GM12878 (cell line): ENCODE measurements at regions not wholly inside any gene's neighbourhood (a gene's known extent, or its start where the extent isn't known, plus 50 kb on each side); places are given as distances from the start of the nearest gene placed in this dataset.

Experiments
- ATAC-seq: fragments of 200-7000 bp; cut with Tn5 transposase; 3 replicates; pipeline ENCODE4 v1.9.1; 2020; ENCODE audit warnings: mild to moderate bottlenecking, moderate library complexity
- BruUV-seq: library from RNA; stranded (reverse); fragments of 400-500 nt; replicated peaks from 2 replicates; lab custom pipeline; 2021; lab: Mats Ljungman, UMichigan
- CTCF ChIA-PET: fragments of 300-600 bp; sonication (Branson Sonifier 250); formaldehyde crosslinking; extraction: SDS; loops from one replicate; lab custom pipeline; 2021; ENCODE audit warnings: inconsistent platforms; lab: Yijun Ruan, JAX
- POLR2A ChIA-PET: fragments of 350-600 bp; formaldehyde crosslinking; extraction: SDS; loops from one replicate; lab custom pipeline; 2021; ENCODE audit warnings: inconsistent platforms; lab: Charles Lee
- RAD21 ChIA-PET: fragments of 300-600 bp; sonication (Branson Sonifier 250); formaldehyde crosslinking; loops from one replicate; lab custom pipeline; 2023; ENCODE audit warnings: antibody characterized with exemption; ENCODE audit not compliant: unreplicated experiment; lab: Charles Lee
- SMC1A ChIA-PET: fragments of 300-600 bp; sonication (Branson Sonifier 250); formaldehyde crosslinking; loops from one replicate; lab custom pipeline; 2023; ENCODE audit not compliant: unreplicated experiment, uncharacterized antibody; lab: Charles Lee
- DNase-seq: peaks from one replicate; pipeline ENCODE4 v3.0.0-alpha.2; 2011; ENCODE audit warnings: low read depth, low spot score
- FAIRE-seq: peaks from 3 replicates; lab custom pipeline; 2011; peaks lifted over from hg19 to GRCh38; lab: Jason Lieb, UNC
- H2AFZ ChIP-seq: 2 replicates; pipeline ENCODE4 v1.6.0; 2011; ENCODE audit warnings: low read depth, low read length, control low read depth; ENCODE audit not compliant: control insufficient read depth
- H3K27ac ChIP-seq: 2 replicates; pipeline ENCODE4 v1.5.1; 2011; ENCODE audit warnings: control low read depth; ENCODE audit not compliant: control insufficient read depth, insufficient read depth
- H3K27me3 ChIP-seq, 2 experiments: replicated peaks in 1 of 2; 2 replicates each; pipeline versions ENCODE4 v1.6.0 to v1.6.1; 2011; ENCODE audit warnings: low read length in 1 of 2; ENCODE audit not compliant: control insufficient read depth in 2 of 2, insufficient read depth in 2 of 2
- H3K36me3 ChIP-seq, 2 experiments: 2 replicates each; pipeline ENCODE4 v1.5.1; 2011; ENCODE audit warnings: low read length in 1 of 2; ENCODE audit not compliant: control insufficient read depth in 2 of 2, insufficient read depth in 2 of 2
- H3K4me1 ChIP-seq: 2 replicates; pipeline ENCODE4 v1.6.1; 2011; ENCODE audit warnings: mild to moderate bottlenecking, low read length, moderate library complexity, mixed read lengths; ENCODE audit not compliant: control insufficient read depth, insufficient read depth
- H3K4me2 ChIP-seq: 2 replicates; pipeline ENCODE4 v1.6.0; 2011; ENCODE audit warnings: control low read depth; ENCODE audit not compliant: control insufficient read depth, insufficient read depth
- H3K4me3 ChIP-seq: fragments of 200-600 bp; sonication (generic); 2 replicates; pipeline ENCODE4 v1.5.1; 2016
- H3K79me2 ChIP-seq: 2 replicates; pipeline ENCODE4 v1.6.0; 2011; ENCODE audit warnings: low read length; ENCODE audit not compliant: control insufficient read depth, insufficient read depth
- H3K9ac ChIP-seq: 2 replicates; pipeline ENCODE4 v1.8.0; 2011; ENCODE audit warnings: low read length, control low read depth, mixed read lengths; ENCODE audit not compliant: control insufficient read depth, insufficient read depth
- H3K9me3 ChIP-seq: replicated peaks from 3 replicates; pipeline ENCODE4 v1.5.1; 2011; ENCODE audit warnings: mild to moderate bottlenecking, low read length; ENCODE audit not compliant: control insufficient read depth, insufficient read depth
- H4K20me1 ChIP-seq: 2 replicates; pipeline ENCODE4 v1.6.0; 2011; ENCODE audit not compliant: control insufficient read depth, insufficient read depth
- DPF2 ChIP-seq: fragments of 450-650 bp; IDR thresholded peaks from 2 replicates; pipeline ENCODE4 v1.6.1; 2017; ENCODE audit warnings: mild to moderate bottlenecking
- ETV6 ChIP-seq, 2 experiments: fragments of 450-650 bp in 1 of 2; IDR thresholded peaks in 1 of 2; conservative IDR thresholded peaks in 1 of 2; 2 replicates each; pipeline ENCODE4 v1.6.1; 2014; ENCODE audit warnings: antibody characterized with exemption in 1 of 2, borderline replicate concordance in 1 of 2, low read depth in 1 of 2, mild to moderate bottlenecking in 1 of 2, moderate library complexity in 1 of 2
- HDAC2 ChIP-seq: fragments of 200-600 bp; sonication (generic); IDR thresholded peaks from 2 replicates; pipeline ENCODE4 v1.6.1; 2017
- IRF3 ChIP-seq: fragments of 450-650 bp; IDR thresholded peaks from 2 replicates; pipeline ENCODE4 v1.6.1; 2014; ENCODE audit warnings: mild to moderate bottlenecking
- PAX5 ChIP-seq: IDR thresholded peaks from 2 replicates; pipeline ENCODE4 v1.6.1; 2011; ENCODE audit warnings: low read depth, low read length, borderline replicate concordance
- PBX3 ChIP-seq: IDR thresholded peaks from 2 replicates; pipeline ENCODE4 v1.6.1; 2011; ENCODE audit warnings: mild to moderate bottlenecking, low read depth, low read length, moderate library complexity; ENCODE audit not compliant: insufficient replicate concordance
- RUNX3 ChIP-seq: IDR thresholded peaks from 2 replicates; pipeline ENCODE4 v1.6.1; 2012; ENCODE audit warnings: low read length, inconsistent platforms
- TCF7 ChIP-seq: IDR thresholded peaks from 2 replicates; pipeline ENCODE4 v1.6.1; 2014; ENCODE audit warnings: antibody characterized with exemption, borderline replicate concordance
- ZNF217 ChIP-seq: fragments of 450-650 bp; IDR thresholded peaks from 2 replicates; pipeline ENCODE4 v1.6.1; 2017; ENCODE audit warnings: antibody characterized with exemption, mild to moderate bottlenecking
- ZNF24 ChIP-seq: fragments of 450-650 bp; IDR thresholded peaks from 2 replicates; pipeline ENCODE4 v1.6.1; 2017; ENCODE audit warnings: antibody characterized with exemption, mild to moderate bottlenecking
- ZNF384 ChIP-seq: IDR thresholded peaks from 2 replicates; pipeline ENCODE4 v1.6.1; 2012; ENCODE audit warnings: low read depth, mild to moderate bottlenecking, low read length, improper control_type of control experiment, borderline replicate concordance
- WGBS: methylation state at CpG from one replicate; pipeline ENCODE4 v1.1.6; 2016; ENCODE audit warnings: low lambda C conversion rate; ENCODE audit not compliant: insufficient replicate concordance, insufficient coverage; ENCODE audit errors: missing lambda C conversion rate; 5-methylcytosine and 5-hydroxymethylcytosine counted together
- in situ Hi-C: fragments of 300-500 bp; cut with MboI; formaldehyde crosslinking; loops from 9 replicates; pipeline ENCODE4 v1.14.3; 2018; ENCODE audit warnings: mixed read lengths
- intact Hi-C: fragments of 100-400 bp; cut with micrococcal nuclease; formaldehyde crosslinking; loops from one replicate; pipeline ENCODE4 v1.14.2; 2022; ENCODE audit not compliant: unreplicated experiment

- ChIA-PET SMC1A (interaction anchor here (1.0 to 1.3 kb wide), 2 partner anchors 10 to 21 kb away, joined by 3 read pairs; no protein-coding TSS in a partner anchor), CTCF (interaction anchor here (1.0 to 1.1 kb wide), 2 partner anchors 12 to 292 kb away, joined by 3 read pairs; no protein-coding TSS in a partner anchor), POLR2A (no interaction called here), RAD21 (no interaction called here)
- Histone ChIP-seq H3K4me3 (no peak overlapping the region), H3K27ac (no peak overlapping the region), H3K4me2 (no peak overlapping the region), H3K4me1 (no peaks in the 10 kb centered on the region), H3K9me3 (no peaks in the 10 kb centered on the region), H3K27me3 (no peaks in the 10 kb centered on the region), H4K20me1 (no peaks in the 10 kb centered on the region), H3K79me2 (no peaks in the 10 kb centered on the region), H3K36me3 (no peaks in the 10 kb centered on the region), H2AFZ (no peak overlapping the region), H3K9ac (no peak overlapping the region)
- TF ChIP-seq ZNF384 = no peak
- TF ChIP-seq ETV6 (conservative IDR thresholded peaks at IDR 0.05 in 1 of 2, IDR thresholded peaks at IDR 0.05 in 1 of 2; ENCODE audit: borderline replicate concordance in 1 of 2, low read depth in 1 of 2) = no peak
- no TSS peak for BruUV-seq
- WGBS = 0% methylated on average over 4 of the region's 4 CpGs
- FAIRE-seq = no peak
- ATAC-seq = no peak
- DNase-seq = no peak
- intact Hi-C loops (no loop called here), in situ Hi-C loops (no loop called here)
Measured at GRCh38 chr1:239526391-239526790, 140.0 kb downstream of the CHRM3 start.

GRCh38 chr1:239527051-239527693 lies 140.8 kb downstream of the CHRM3 start:
- H3K27me3 ChIP-seq = no peaks in the 10 kb centered on the region
- no peak overlapping the region for H3K9ac ChIP-seq
- 46% methylated on average over 3 of the region's 3 CpGs for WGBS
- H4K20me1 ChIP-seq = no peaks in the 10 kb centered on the region
- no peak overlapping the region for H3K27ac ChIP-seq
- no peaks in the 10 kb centered on the region for H3K36me3 ChIP-seq
- no peak overlapping the region for H2AFZ ChIP-seq
- no peaks in the 10 kb centered on the region for H3K4me1 ChIP-seq
- no peak overlapping the region for H3K4me2 ChIP-seq
- intact Hi-C loops (no loop called here), in situ Hi-C loops (no loop called here)
- no peak for FAIRE-seq
- DNase-seq = no peak
- H3K4me3 ChIP-seq = no peak overlapping the region
- SMC1A ChIA-PET = interaction anchor here (1.3 kb wide), 1 partner anchor 11 kb away, joined by 3 read pairs; no protein-coding TSS in a partner anchor
- CTCF ChIA-PET = interaction anchor here (1.0 to 1.9 kb wide), 2 partner anchors 11 kb away, joined by 3 to 4 read pairs; no protein-coding TSS in a partner anchor
- POLR2A ChIA-PET = no interaction called here
- RAD21 ChIA-PET = no interaction called here
- no peaks in the 10 kb centered on the region for H3K9me3 ChIP-seq
- BruUV-seq = no TSS peak
- ATAC-seq = no peak
- H3K79me2 ChIP-seq = no peaks in the 10 kb centered on the region
- TF ChIP-seq PAX5 (no peak), RUNX3 (no peak), ZNF24 (no peak), PBX3 (no peak), DPF2 (no peak), ZNF217 (no peak), TCF7 (no peak), IRF3 (no peak), HDAC2 (no peak)
